HG03558 (cell line): ENCODE measurements at regions not wholly inside any gene's neighbourhood (a gene's known extent, or its start where the extent isn't known, plus 50 kb on each side); places are given as distances from the start of the nearest gene placed in this dataset.
"Not testable (repeated sequence)": the region's sequence is repeated elsewhere in the genome, so short reads cannot be mapped to it uniquely, and the experiment has no call there.

Experiments
- ATAC-seq: cut with Tn5 transposase; IDR thresholded peaks from one replicate; pipeline ENCODE4 v1.9.1; 2021; ENCODE audit warnings: moderate number of reproducible peaks; ENCODE audit not compliant: unreplicated experiment; ENCODE audit errors: extremely low read depth

DNA sequence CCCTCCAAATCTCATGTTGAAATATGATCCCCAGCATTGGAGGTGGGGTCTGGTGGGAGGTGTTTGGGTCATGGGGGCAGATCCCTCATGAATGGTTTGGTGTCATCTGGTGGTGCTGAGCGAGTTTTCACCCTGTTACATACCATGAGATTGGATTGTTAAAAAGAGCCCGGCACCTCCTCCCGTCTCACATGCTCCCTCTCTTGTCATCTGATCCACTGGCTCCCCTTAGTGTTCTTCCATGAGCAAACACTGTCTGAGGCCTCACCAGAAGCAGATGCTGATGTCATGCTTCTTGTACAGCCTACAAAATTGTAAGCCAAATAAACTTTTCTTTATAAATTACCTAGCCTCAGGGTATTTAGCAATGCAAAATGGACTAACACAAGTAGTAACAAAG lies 405.0 kb upstream of the SLC39A10 start:
- ATAC-seq: no peak

DNA sequence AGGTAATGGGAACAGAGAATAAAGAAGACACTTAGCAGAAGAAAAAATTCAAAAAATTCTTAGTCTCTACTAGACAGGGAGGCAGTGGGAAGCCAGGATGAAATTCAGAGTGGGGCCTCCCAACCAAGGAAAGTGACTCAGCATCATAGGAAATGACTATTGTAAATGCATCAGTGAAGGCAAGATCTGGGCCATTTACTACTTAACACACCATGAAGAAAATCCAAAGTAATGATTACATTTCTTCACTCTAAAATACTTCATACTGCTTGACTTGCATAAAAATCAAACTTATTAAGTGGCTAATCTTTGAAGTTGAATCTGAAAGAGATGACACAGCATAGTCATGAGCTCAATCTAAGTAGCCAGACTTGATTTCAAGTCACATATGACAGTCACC lies 405.8 kb upstream of the SLC39A10 start:
- ATAC-seq: no peak

DNA sequence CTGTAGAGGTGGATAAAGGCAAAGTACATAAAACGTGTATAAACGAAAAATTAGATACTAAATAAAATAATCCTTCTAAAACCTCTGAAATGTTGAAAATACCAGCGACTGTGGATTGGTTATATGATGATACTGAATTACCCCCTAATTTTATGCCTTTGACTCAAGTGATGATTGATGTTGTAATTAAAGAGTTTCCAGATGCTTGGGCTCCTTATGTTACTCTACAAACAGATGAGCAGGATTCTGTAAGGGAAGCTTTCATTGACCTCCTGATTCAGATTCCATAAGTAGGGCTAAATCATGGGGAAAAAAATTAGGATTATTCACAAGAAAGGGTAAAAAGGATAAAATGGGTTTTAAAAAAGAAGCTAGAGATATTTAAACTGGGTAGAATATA lies 418.2 kb upstream of the SLC39A10 start:
- ATAC-seq: no peak

DNA sequence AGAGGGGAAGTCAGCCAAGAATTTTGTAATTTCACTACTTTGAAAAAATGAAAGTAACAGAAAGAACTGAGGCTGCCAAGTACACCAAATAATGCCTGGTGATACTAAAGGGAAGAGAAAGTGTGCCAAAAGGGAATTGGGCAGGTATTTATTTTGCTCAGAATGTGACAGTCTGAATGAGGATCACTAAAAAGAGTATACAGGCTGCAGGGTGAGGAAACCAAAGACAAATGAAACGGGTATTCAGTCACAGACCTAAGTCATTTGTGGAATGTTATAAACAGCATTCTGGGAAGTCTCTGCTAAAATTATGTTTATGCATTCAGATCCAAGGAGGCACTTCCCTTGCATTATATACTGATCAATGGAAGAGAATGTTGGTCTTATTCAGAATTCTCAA lies 418.6 kb upstream of the SLC39A10 start:
- no peak for ATAC-seq

DNA sequence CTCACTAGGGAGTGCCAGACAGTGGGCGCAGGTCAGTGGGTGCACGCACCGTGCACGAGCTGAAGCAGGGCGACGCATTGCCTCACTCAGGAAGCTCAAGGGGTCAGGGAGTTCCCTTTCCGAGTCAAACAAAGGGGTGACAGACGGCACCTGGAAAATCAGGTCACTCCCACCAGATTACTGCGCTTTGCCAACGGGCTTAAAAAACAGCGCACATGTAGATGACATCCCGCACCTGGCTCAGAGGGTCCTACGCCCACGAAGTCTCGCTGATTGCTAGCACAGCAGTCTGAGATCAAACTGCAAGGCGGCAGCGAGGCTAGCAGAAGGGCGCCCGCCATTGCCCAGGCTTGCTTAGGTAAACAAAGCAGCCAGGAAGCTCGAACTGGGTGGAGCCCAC lies 428.5 kb upstream of the SLC39A10 start:
- ATAC-seq: not testable (repeated sequence)

DNA sequence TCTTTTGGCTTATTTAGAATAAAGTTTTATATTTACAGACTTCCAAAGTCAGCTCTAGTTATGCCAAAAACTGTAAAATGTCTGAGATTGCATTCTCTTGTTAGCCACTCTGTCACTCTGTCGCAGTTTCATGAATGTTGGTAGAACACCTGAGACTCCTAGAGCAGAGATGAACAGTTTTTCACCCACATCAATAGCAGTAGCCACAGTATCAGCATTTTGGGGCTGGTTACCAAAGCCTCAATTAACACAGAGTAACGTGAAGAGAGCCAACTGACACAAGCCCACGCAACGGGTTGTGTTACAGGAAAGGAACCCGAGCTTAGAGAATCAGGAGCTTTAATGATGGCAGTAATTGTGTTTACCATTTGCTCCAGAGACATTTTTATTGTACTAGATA lies 443.0 kb upstream of the SLC39A10 start:
- ATAC-seq: no peak

DNA sequence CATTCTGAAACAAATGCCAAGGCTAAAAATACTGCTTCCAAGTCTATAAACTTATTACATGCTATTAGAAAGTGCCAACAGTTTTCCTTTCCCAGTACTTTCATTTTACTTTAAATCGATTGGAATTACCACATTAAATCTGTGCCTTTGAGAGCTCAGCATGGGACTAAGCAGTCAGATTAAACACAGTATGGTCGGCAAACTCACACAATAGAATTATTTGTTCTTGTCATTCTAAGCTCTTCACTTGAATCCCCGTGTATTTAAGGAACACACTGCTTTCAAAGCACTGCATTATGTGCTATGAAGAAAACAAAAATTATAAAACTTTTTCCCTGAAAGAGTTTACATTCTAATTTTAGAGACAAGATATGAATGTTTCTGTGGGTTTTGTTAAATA lies 444.4 kb upstream of the SLC39A10 start:
- no peak for ATAC-seq

DNA sequence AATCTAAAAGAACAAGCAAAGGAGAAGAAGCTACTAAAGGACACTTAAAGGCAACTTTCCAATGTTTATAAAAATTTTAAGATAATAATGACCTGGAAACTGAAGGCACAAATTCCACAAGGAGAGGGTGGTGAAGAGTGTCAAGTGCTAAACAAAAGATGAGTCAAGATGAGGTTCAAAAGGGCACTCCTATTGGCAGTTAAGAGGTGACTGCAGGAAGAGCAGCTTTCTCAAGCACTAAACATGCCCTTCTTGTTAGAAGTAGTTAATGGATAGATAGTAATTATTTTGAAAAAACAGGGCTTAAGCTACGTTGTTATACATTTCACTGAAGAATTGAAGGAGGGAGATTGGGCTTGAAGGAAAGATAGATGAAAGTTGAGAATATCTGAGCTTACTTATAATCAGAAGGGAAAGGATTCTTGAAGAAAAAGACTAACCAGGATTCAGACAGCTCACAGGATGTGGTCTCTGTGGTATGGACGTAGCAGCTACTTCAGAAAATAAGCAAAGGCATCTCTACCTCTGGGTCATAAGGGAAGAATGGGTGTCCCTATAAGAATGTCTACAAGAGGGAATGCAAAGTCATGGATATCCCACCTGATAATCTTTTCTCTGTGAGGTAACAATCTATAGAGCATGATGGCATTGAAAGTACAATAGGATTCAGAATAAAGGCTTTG lies 454.7 kb upstream of the SLC39A10 start:
- ATAC-seq: no peak

DNA sequence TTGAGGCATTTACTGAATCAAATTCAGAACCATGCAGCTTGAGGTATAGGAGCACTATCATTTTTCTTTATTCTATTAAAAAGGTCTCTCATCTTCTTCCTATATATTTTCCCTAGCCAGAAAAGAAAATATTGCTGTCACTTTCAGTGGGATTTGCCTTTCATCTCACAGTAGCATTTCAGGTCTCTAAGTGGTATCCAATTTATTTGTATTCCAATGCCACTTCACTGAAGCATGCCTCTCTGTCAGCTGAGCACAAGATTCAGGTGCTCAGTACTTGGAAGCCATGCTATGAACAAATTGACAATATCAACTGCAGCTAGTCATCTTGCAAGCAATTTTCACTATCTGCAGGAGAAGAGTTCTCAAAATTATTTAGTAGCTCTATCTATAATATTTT lies 457.2 kb upstream of the SLC39A10 start:
- ATAC-seq: no peak

DNA sequence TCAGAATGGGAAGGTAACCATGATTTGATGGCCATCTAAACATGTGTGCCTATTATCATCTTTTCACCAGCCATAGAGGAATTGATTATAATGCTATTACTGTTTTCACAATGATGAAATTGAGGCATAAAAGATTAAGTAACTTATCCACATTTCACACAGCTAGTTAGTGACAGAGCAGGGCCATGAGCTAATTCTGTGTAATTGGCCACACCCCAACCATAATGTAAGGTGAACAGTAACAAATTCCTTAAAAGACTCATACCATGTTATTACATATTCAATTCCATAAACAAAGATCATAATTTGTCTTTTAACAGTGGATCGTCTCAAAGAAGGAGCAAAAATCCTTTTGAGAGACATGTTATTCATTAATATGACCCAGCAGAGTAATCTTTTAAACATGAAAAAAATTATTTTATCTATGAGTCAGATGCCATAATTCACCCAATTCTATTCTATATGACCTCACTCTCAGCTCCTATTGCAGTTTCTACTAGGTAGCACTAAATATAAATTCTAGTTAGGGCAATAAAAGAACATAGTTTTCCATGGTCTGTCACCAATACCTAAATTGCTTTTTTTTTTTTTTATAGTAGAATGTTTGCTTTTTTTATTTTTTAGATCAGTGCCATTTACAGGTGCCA lies 475.8 kb upstream of the SLC39A10 start:
- no peak for ATAC-seq

DNA sequence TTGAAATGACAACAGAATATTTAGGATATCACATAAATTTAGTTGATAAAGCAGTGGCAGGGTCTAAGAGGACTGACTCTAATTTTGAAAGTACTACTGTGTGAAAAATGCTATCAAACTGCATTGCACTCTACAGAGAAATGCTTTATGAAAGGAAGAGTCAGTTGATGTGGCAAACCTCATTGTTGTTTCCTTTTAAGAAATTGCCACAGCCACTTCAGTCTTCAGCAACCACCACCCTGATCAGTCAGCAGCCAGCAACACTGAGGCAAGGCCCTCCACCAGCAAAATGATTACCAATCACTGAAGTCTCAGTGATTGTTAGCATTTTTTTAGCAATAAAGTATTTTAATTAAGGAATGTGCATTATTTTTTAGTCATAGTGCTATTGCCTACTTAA lies 488.7 kb upstream of the SLC39A10 start:
- no peak for ATAC-seq

DNA sequence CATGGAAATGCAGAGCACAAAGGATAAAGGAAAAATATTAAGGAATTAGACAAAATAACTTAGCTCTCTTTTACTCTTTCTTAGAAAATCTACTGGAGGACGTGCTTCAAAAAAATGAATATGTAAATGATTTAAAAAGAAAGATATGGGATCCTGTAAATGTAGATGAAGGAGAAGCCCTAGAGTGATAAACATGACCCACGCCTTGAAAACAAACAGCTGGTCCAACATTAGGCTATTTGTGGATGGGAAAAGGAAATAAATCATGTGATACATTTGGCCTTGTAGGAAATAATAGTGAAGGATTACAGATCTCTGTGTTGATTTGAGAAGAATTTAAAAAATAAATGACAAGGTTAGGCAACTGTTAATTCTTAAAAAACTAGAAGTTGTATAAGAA lies 492.1 kb upstream of the SLC39A10 start:
- ATAC-seq: no peak

DNA sequence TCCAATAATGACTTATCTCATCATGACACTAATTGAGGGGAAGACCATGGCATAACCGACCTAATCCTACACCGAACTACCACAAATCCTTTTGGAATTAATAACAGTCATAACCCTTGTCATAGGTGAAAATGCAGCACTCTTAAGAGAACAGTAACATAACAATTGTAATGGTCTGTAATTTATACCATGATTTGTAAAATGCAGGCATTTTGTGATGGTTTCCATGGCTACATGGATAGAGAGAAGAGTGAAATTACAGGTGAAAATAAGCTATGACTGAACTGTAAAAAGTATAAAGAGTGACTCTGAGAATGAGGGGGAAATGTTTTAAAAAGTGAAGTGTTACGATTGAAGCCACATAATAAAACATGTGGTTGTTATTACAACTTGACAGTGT lies 494.1 kb upstream of the SLC39A10 start:
- ATAC-seq: no peak

DNA sequence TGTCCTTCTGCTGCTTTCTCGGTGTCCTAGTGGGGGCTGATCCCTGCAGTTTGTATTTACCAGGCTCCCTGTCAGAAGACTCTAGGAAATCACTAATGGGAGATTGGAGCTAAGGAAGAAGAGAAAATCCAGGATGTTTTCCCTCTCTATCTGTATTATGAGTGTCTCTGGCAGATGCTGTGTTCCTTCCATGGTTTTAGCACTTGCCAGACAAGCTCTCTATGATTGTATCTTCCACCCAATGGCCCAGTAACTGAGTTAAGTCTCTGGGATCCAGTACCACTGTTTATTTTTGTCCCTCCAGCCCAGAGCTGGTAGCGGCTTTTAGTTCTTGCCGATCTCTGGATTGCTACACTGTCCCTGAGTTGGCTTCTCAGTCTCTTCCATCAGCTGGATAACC lies 494.8 kb upstream of the SLC39A10 start:
- no peak for ATAC-seq

DNA sequence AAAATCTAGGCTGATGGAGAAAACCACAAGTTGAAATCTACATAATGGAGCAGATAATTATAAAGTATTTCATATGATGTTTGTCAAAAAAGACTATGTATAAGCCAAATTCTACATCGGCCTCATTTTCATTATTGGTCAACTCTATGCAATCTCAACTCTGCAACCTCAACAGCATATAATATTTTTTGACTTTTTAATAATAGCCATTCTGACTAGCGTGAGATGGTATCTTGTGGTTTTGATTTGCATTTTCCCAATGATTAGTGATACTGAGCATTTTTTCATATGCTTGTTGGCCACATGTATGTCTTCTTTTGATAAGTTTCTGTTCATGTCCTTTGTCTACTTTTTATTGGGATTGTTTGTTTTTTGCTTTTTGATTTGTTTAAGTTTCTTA lies 496.1 kb upstream of the SLC39A10 start:
- no peak for ATAC-seq

DNA sequence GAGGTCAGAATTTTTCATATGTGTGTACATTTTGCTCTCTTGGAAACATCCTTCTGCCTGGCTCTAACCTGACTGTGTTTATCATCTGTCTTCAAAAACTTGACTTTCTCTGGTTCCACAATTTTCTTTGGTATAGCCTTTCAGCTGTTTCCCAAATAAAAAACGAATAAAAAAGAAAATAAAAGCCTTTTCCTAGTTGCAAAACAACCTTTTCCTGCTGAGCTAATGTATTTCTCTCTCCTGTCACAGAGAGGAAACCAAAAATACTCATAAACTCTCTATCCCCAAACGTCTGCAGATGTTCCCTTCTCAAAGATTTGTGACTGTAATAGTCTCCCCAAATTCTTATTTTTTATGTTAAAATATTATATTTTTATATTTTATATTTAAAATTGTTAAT lies 505.3 kb upstream of the SLC39A10 start:
- no peak for ATAC-seq

DNA sequence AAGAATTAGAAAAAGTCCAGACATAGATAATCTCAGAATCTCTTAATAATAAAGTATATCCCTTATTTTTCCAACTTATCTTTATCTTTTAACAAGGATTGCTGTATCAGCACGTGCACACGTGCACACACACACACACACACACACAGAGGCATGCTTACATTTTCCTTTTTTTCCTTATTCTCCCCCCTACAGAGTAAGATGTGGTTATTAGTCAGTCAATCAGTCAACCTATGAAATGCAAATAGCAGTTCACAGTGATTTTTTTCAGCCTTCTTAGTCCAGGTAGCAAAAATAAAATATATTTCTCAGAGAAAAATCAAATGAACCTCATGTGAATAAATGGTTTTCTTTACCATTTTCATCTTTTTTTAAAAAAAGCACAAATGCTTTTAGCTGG lies 506.2 kb upstream of the SLC39A10 start:
- ATAC-seq: no peak

DNA sequence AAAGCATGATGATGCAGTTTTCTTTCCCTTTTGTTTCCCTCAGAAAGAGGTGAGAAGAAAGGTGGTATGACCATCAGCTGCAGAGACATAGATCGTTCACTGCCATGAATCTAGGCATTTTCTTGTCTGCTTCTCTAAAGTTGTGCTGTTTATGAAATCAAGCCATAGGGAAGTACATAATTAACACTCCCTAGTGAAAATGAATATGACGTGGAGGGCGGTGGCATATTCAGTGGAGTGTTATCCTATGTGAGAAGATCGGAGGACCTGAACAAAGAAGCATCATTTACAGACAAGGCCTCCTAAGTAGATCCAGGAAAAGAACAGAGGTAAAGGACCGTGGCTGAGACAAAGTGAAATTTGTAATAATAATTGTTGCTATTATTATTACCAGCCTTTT lies 509.0 kb upstream of the SLC39A10 start:
- ATAC-seq: no peak

DNA sequence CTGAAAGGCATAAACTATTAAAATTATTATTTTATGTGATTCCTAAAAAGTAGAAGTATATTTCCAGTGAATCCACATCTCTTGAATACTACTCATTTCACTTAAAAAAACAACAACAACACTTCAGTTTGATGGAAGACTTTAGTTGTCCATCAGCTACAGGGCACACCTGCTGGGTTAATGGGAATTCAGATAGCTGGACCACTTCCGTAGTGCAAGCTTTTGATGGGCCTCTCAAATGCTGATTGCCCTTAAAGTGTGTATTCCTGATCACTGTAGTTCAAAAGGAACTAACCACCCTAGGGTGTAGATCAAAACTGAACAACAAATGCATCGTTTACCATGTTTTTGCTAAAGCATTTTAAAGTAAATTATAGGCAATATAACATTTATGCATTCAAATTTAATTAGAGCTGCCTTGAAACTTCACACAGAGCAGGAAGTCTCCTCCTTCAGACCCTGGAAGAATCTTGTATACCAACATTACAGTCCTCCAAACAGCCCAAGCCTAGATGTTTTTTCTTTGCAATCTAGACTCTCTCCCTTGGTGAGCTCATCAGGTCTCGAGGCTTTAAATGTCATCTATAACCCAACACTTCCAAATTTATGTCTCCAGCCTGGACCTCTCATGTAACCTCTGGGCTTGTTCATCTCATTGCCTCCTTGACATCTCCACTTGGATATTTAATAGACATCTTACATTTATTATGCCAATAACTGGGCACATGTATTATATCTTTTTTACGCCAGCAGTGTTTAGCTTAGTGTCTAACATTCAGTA lies 510.1 kb upstream of the SLC39A10 start:
- ATAC-seq: no peak

DNA sequence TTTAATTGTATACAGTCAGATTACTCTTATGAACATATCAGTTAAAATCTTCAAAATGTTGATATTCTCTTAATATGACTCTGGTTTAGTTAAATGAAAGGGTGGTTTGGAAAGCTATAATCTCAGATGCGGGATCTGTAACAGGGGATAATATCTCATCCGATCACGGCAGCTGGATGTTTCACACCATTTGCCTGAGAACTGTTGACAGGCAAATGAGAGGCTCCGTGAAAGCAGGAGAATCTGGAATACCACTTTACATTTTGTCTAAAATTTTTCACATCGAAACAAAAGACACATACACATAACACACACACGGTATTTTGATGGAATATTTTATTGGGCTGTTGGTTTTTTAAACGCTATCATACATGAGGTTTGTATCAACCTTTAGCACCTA lies 518.6 kb upstream of the SLC39A10 start:
- no peak for ATAC-seq

DNA sequence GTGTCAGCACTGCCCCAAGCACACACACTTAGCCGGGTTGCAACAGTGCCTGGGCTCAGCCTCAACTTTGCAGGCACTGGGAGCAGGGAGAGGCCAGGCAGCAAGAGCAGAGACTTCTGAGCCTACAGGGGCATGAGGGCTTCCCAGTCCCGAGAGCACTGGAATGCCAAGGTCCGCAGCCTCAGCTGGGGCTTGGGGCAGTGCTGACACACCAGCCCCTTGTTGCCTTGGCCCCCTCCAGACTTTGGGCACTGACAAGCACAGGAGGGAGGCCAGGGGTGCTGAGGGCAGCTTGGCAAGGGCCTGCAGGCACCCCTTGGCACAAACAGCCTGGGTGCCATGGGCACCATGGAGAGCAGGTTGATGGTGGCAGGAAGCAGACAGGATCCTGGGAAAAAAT lies 531.1 kb upstream of the SLC39A10 start:
- ATAC-seq: not testable (repeated sequence)
